ENCODE measurements at regions not wholly inside any gene's neighbourhood (a gene's known extent, or its start where the extent isn't known, plus 50 kb on each side); places are given as distances from the start of the nearest gene placed in this dataset.

DNA sequence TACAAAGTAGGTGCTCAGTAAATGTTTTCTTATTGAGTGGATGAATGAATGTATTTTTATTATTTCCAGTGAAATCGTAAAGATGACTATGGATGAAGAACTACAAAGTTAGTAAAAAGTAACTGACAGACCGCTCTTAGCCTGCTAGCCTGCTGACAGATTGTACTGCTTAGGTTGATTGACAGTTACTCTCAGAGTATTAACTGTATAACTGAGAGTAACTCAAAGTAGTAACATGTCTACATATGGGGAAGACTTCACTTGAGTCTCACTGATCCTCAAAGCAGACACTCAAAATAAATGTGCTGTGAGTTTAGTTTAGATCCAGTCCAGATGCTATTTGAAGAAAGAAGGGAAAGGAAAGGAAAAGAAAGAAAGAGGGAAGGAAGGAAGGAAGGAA lies 272.3 kb upstream of the AMIGO2 start:
- in situ Hi-C loops (cut with HindIII; ENCODE audit: extremely low pct_ligation_motif_present, low pct_unique_long_range_greater_than_20kb): no loop called here
- BruUV-seq (replicated peaks): no TSS peak
- no peaks in the 10 kb centered on the region for H3K27me3 ChIP-seq (ENCODE audit: control insufficient read depth in 1 of 2, insufficient read depth in 2 of 2, low read length in 2 of 2)
- no peak overlapping the region for H2AFZ ChIP-seq (ENCODE audit: low read length)
- FAIRE-seq (no peak), DNase-seq (ENCODE audit: low spot score) (no peak), ATAC-seq (no peak)
- H4K20me1 ChIP-seq (ENCODE audit: insufficient read depth, low read length): no peaks in the 10 kb centered on the region
- 2% methylated on average over 2 of the region's 2 CpGs for whole genome bisulfite sequencing (ENCODE audit: low lambda C conversion rate)
- no peak overlapping the region for H3K9ac ChIP-seq (ENCODE audit: insufficient read depth, low read depth, low read length)
- H3K27ac ChIP-seq (ENCODE audit: extremely low read length, insufficient read depth, low read length): no peak overlapping the region
- ChIA-PET CTCF (ENCODE audit: low intra/inter-chr PET ratio, low total read pairs) (no interaction called here), POLR2A (no interaction called here)
- TF ChIP-seq ZSCAN29 (CRISPR knock-in tag; conservative IDR thresholded peaks at IDR 0.05) (no peak), BRCA1 (CRISPR knock-in tag; IDR thresholded peaks at IDR 0.05) (no peak), ZNF530 (CRISPR knock-in tag; IDR thresholded peaks at IDR 0.05; ENCODE audit: low read depth) (no peak), SNRNP70 (IDR thresholded peaks at IDR 0.05; ENCODE audit: low read depth, low read length) (no peak), ZSCAN12 (CRISPR knock-in tag; IDR thresholded peaks at IDR 0.05) (no peak)
- TF ChIP-seq, protein P1, sequence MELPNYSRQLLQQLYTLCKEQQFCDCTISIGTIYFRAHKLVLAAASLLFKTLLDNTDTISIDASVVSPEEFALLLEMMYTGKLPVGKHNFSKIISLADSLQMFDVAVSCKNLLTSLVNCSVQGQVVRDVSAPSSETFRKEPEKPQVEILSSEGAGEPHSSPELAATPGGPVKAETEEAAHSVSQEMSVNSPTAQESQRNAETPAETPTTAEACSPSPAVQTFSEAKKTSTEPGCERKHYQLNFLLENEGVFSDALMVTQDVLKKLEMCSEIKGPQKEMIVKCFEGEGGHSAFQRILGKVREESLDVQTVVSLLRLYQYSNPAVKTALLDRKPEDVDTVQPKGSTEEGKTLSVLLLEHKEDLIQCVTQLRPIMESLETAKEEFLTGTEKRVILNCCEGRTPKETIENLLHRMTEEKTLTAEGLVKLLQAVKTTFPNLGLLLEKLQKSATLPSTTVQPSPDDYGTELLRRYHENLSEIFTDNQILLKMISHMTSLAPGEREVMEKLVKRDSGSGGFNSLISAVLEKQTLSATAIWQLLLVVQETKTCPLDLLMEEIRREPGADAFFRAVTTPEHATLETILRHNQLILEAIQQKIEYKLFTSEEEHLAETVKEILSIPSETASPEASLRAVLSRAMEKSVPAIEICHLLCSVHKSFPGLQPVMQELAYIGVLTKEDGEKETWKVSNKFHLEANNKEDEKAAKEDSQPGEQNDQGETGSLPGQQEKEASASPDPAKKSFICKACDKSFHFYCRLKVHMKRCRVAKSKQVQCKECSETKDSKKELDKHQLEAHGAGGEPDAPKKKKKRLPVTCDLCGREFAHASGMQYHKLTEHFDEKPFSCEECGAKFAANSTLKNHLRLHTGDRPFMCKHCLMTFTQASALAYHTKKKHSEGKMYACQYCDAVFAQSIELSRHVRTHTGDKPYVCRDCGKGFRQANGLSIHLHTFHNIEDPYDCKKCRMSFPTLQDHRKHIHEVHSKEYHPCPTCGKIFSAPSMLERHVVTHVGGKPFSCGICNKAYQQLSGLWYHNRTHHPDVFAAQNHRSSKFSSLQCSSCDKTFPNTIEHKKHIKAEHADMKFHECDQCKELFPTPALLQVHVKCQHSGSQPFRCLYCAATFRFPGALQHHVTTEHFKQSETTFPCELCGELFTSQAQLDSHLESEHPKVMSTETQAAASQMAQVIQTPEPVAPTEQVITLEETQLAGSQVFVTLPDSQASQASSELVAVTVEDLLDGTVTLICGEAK (IDR thresholded peaks at IDR 0.05): no peak
- TF ChIP-seq, protein P1 (CRISPR knock-in tag; IDR thresholded peaks at IDR 0.05): no peak
- intact Hi-C loops (cut with micrococcal nuclease; ENCODE audit: unreplicated experiment): no loop called here
- H3K36me3 ChIP-seq (replicated peaks in 1 of 2; ENCODE audit: control insufficient read depth in 1 of 2, insufficient read depth in 2 of 2, low read length in 2 of 2): no peaks in the 10 kb centered on the region
- H3K4me2 ChIP-seq (ENCODE audit: low read depth, low read length): no peak overlapping the region
- peaks cover 5% of the 10 kb centered on the region for H3K4me1 ChIP-seq (ENCODE audit: insufficient read depth, low read length)
- H3K9me3 ChIP-seq (ENCODE audit: low read length): no peaks in the 10 kb centered on the region
- no peaks in the 10 kb centered on the region for H3K79me2 ChIP-seq (ENCODE audit: insufficient read depth, low read length)
- H3K4me3 ChIP-seq (replicated peaks in 1 of 3; ENCODE audit: insufficient read depth in 1 of 3, low read depth in 2 of 3, low read length in 3 of 3): no peak overlapping the region

All from HepG2 (cell line).